Fibroblast of villous mesenchyme (primary cell): ENCODE measurements at regions not wholly inside any gene's neighbourhood (a gene's known extent, or its start where the extent isn't known, plus 50 kb on each side); places are given as distances from the start of the nearest gene placed in this dataset.

ENCODE experiments used
- DNase-seq: peaks from one replicate; pipeline ENCODE4 v3.0.0-alpha.2; 2010; ENCODE audit warnings: low read depth
- H3K4me3 ChIP-seq: 2 replicates; pipeline ENCODE4 v1.5.1; 2011; ENCODE audit warnings: low read depth, mild to moderate bottlenecking, low read length
- CTCF ChIP-seq: IDR thresholded peaks from 2 replicates; pipeline ENCODE4 v1.5.1; 2012; ENCODE audit warnings: low read depth, mild to moderate bottlenecking, low read length; ENCODE audit not compliant: insufficient read depth

GRCh38 chr16:51085271-51085670, 65.8 kb downstream of the SALL1 start:
- no peak overlapping the region for H3K4me3 ChIP-seq
- no peak for DNase-seq
- no peak for TF ChIP-seq CTCF

- no peak overlapping the region for H3K4me3 ChIP-seq
- DNase-seq, result no peak
- TF ChIP-seq CTCF, result no peak
These were observed 66.8 kb downstream of the SALL1 start for GRCh38 chr16:51084074-51084928.

GRCh38 chr16:51072591-51072990, 78.5 kb downstream of the SALL1 start:
- no peak for DNase-seq
- TF ChIP-seq CTCF, result no peak
- no peak overlapping the region for H3K4me3 ChIP-seq

- no peak for DNase-seq
- no peak for TF ChIP-seq CTCF
- no peak overlapping the region for H3K4me3 ChIP-seq
These were observed 79.7 kb downstream of the SALL1 start for GRCh38 chr16:51071326-51071725.

GRCh38 chr16:51067352-51067751, 83.7 kb downstream of the SALL1 start:
- no peak overlapping the region for H3K4me3 ChIP-seq
- DNase-seq, result no peak
- no peak for TF ChIP-seq CTCF

- TF ChIP-seq CTCF, result no peak
- no peak for DNase-seq
- no peak overlapping the region for H3K4me3 ChIP-seq
These were observed 89.0 kb downstream of the SALL1 start for GRCh38 chr16:51062039-51062438.

- no peak for DNase-seq
- H3K4me3 ChIP-seq, result no peak overlapping the region
- TF ChIP-seq CTCF, result no peak
These were observed 89.7 kb downstream of the SALL1 start for GRCh38 chr16:51061328-51061727.
